ENCODE measurements at regions not wholly inside any gene's neighbourhood (a gene's known extent, or its start where the extent isn't known, plus 50 kb on each side); places are given as distances from the start of the nearest gene placed in this dataset.

DNA sequence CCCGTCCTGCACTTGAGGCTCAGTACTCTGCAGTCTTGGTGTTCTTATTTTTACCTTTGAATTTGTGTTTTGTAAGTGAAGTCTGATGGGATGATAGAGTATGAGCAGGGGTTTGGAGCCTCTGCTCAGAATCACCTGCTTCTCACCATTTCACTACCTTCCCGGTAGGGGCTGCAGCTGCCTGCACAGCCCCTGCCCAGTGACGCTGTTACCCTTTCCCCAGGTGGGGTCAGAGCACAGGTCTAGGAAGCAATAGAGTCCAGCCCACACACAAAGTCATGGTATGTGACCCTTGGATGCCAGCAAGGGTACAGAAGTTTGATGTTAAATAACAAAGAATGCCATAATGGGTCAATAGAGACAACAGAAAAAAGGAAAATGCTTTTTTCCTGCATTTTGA lies 101.8 kb upstream of the TCF21 start:
- TF ChIP-seq CTCF (IDR thresholded peaks at IDR 0.05) (no peak), POLR2AphosphoS5 (IDR thresholded peaks at IDR 0.05; ENCODE audit: low read depth, low read length) (no peak), JUND (IDR thresholded peaks at IDR 0.05) (no peak), RCOR1 (IDR thresholded peaks at IDR 0.05; ENCODE audit: low read length) (no peak), FOXM1 (IDR thresholded peaks at IDR 0.05; ENCODE audit: low read depth) (no peak), TCF12 (IDR thresholded peaks at IDR 0.05) (no peak), SMC3 (IDR thresholded peaks at IDR 0.05; ENCODE audit: low read depth, low read length) (no peak), MXI1 (IDR thresholded peaks at IDR 0.05; ENCODE audit: low read depth, low read length) (no peak), MEF2A (IDR thresholded peaks at IDR 0.05; ENCODE audit: borderline replicate concordance, low read depth) (no peak)
- TF ChIP-seq, protein P1, sequence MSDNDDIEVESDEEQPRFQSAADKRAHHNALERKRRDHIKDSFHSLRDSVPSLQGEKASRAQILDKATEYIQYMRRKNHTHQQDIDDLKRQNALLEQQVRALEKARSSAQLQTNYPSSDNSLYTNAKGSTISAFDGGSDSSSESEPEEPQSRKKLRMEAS (IDR thresholded peaks at IDR 0.05; ENCODE audit: low read depth), result no peak
- TF ChIP-seq, protein P2, sequence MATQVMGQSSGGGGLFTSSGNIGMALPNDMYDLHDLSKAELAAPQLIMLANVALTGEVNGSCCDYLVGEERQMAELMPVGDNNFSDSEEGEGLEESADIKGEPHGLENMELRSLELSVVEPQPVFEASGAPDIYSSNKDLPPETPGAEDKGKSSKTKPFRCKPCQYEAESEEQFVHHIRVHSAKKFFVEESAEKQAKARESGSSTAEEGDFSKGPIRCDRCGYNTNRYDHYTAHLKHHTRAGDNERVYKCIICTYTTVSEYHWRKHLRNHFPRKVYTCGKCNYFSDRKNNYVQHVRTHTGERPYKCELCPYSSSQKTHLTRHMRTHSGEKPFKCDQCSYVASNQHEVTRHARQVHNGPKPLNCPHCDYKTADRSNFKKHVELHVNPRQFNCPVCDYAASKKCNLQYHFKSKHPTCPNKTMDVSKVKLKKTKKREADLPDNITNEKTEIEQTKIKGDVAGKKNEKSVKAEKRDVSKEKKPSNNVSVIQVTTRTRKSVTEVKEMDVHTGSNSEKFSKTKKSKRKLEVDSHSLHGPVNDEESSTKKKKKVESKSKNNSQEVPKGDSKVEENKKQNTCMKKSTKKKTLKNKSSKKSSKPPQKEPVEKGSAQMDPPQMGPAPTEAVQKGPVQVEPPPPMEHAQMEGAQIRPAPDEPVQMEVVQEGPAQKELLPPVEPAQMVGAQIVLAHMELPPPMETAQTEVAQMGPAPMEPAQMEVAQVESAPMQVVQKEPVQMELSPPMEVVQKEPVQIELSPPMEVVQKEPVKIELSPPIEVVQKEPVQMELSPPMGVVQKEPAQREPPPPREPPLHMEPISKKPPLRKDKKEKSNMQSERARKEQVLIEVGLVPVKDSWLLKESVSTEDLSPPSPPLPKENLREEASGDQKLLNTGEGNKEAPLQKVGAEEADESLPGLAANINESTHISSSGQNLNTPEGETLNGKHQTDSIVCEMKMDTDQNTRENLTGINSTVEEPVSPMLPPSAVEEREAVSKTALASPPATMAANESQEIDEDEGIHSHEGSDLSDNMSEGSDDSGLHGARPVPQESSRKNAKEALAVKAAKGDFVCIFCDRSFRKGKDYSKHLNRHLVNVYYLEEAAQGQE (IDR thresholded peaks at IDR 0.05; ENCODE audit: low read depth, low read length), result no peak
